CD4-positive, alpha-beta T cell treated with Interleukin-2 at 100 ng/mL for 4 hours (primary cell): ENCODE measurements at regions not wholly inside any gene's neighbourhood (a gene's known extent, or its start where the extent isn't known, plus 50 kb on each side); places are given as distances from the start of the nearest gene placed in this dataset.

Source experiments
- DNase-seq: peaks from one replicate; pipeline ENCODE4 v3.0.0-alpha.2; 2020; ENCODE audit warnings: low spot score

DNA sequence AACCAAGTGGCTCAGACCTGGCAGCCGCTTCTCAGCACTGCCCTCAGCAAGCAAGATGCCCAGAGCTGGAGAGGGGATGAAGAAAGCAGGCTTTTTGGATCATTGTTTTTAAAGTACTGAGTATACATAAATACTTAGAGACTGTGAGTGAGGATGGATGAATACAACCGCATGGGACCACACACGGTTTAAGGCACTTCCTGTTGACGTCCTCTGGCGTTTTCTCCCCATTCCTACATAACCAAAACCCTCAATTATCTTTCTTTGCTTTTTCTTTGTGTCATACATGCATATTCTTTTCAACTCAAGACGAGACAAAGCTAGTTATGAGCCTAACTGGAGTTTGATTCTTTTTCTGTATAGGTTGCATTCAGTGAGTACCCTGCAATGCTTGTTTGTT is 198.4 kb downstream of the GALR1 start:
- DNase-seq = no peak

- DNase-seq = no peak
These were observed 205.4 kb downstream of the GALR1 start for GRCh38 chr18:77455004-77455403.

DNA sequence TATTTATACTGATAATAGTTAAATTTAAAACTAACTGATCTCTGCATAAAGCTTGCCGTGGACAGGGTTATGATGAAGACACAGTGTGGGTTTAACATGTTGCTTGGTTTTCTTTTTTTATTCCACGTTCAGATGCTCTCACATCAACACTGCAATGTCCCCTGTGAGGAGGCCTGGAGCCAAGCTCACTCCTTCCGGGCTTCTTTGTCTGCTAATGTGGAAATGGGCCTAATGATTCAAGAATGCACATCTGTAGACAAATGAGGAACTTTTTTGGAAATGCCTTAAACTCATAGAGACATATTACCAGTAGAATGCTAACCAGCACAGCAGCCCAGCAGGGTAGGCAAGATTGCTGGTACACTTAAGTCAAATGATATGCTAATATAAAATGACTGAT is 208.0 kb downstream of the GALR1 start:
- no peak for DNase-seq

GRCh38 chr18:77461062-77461688 is 211.5 kb downstream of the GALR1 start:
- DNase-seq = no peak

GRCh38 chr18:77464917-77465316 is 215.3 kb downstream of the GALR1 start:
- DNase-seq = no peak

DNA sequence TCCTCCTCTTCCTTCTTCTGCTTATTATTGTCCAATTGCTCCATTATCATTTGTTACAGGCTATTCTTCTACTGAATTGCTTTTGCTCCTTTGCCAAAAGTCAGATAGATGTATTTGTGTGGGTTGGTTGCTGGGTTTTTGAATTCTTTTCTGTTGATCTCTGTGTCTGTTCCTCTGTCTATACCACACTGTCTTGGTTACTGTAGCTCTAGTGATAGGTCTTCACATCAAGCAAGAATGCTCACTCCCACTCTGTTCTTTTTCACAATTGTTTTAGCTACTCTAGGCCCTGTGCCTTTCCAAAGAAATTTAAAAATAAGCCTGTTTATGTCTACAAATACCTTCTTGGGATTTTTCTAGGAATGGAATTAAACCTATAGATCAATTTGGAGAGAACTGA is 217.2 kb downstream of the GALR1 start:
- DNase-seq = no peak

DNA sequence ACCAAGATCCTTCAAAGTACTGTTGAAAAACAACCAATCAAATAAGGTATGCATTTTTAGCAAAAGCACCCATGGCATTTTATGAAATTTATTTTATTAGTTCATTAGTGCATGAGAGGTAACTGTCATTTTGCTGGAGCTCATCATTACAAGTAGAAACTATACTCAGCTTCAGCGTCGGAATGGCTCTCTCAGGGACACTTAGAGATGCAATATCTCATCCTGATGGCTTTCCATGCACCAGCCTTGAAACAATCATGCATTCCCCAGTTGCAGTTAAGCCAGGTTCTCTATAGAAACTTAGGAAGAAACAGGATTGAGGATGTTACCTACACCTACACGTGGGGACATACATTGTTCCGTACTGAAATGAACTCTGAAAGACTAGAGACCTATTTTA is 219.5 kb downstream of the GALR1 start:
- no peak for DNase-seq

DNA sequence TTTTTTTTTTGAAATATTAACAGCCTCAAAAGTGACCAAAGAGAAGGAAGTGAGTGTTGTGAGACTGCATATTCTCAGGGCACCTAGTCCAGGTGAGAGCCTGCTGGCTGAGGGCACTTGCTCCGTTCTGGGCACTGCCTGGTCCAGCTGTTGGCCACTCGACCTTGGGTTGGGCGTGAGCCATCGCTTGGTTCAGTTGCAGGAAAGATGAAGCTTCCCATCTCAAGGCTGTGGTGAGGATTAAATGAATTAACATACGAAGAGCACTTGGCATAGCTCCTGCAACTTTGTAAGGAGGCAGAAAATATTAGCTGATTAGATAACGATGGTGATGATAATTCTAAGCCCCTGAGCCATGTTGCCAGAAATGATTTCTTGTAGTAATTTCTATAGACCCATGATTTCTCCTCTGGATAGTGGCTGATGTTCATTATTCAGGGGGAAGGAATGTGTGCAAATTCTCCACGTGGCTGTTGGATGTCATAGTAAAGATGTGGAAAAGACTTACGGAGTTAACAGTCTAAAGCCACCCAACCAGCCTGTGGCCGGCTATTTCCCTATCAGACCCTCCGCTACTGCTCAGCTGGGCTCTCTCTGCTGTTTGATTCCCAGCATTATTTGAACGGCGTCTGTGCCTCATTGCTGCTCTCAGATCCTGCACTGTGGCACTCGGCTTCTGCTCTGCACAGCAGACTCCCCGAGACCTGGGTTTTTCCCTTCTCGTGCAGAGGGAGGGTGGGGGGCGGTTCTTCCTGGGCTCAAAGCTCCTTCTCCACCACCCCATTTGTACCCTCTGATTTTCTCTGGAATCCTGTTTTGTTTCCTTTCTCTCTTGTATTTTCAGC is 221.1 kb downstream of the GALR1 start:
- DNase-seq = no peak

- no peak for DNase-seq
These were observed 222.9 kb downstream of the GALR1 start for GRCh38 chr18:77472509-77472908.

GRCh38 chr18:77478646-77479442 is 229.2 kb downstream of the GALR1 start:
- DNase-seq = no peak

DNA sequence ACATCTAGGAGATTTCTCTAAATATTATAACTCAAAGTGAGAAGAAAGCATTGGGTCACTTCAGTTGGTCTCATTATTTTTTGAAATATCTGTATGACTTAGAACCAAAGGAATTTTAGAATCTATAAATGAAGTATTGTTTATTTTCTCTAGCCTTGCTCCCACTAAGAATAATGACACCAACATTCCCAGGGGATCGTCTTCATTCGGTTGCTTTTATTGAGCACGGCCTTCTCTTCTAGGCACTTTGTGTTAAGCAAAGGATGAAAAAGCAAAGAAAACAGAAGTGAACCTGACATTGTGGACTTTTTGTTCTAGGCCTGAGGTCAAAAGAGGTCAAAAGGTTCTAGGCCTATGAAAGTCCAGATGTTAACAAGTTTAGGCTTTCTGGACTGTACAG is 231.9 kb downstream of the GALR1 start:
- DNase-seq = no peak

DNA sequence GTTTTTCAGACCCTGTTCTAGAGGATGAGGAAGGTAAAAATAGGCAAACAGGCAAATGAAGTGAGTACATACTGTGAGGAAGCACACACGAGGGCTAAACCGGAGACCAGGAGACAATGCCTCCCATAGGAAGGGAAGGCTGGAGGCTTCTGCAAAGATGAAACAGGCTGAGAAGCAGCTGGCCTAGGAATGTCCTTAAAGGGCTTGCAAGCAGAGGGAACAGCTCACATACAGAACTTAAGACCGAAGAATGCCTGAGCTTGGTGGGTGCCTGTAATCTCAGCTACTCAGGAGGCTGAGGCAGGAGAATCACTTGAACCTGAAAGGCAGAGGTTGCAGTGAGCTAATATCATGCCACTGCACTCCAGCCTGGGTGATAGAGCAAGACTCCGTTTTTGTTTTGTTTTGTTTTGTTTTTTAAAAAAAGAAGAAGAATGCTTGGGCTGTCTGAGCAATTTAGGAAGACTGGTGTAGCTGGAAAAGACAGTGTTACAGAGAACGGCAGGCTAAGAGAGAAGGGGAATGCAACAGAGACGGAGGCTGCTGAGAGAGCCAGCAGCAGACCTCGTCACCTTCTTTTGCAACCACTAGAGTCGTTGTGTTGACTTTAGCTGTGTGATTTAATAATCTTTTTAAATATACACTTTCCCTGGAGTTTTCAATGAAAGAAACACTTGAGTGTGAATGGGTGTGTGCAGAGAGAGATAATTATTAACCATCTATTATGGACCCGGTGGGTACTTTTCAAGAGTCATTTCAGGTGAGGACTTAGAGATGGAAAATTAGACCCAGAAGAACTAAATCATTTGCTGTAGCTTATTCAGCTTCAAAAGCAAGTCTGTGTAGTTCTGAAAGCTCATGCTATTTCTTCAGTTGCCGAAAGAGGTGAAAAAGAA is 232.8 kb downstream of the GALR1 start:
- DNase-seq = no peak

- no peak for DNase-seq
These were observed 237.3 kb downstream of the GALR1 start for GRCh38 chr18:77486985-77487384.

DNA sequence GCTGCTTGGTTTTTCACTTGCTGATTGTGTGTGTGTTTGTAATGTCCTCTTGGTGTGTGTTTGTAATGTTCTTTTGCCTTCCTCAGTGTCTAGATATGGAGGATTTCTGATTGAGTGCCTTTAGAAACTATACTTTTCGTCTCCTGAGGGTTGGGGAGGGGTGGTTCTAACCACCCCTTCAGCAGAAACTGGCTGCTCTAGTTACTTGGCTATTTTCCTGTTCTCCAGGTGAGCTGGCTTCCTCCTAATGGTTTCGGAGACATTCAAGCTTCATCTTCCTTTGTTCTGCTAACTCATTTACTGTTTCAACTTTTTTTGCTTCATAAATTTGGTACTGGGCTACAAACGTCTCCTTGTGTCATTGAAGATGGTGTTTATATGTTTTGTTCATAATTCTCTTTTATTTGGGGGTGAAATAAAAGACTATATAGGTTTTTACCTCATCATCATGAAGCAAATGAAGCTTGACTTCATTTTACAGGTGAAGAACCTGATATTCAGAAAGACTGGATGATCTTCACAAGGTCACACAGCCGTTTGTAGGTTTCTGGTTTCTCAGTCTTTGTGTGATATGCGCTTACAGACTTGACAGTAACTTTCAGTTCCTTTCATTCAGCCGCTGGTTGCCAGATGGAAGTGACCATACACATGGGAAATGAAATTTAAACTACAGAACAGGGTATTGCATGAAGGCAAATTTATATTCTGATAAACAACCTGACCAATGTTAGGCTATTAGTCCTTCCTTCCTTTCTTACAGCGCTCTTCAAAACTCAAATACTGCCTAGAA is 238.5 kb downstream of the GALR1 start:
- no peak for DNase-seq

DNA sequence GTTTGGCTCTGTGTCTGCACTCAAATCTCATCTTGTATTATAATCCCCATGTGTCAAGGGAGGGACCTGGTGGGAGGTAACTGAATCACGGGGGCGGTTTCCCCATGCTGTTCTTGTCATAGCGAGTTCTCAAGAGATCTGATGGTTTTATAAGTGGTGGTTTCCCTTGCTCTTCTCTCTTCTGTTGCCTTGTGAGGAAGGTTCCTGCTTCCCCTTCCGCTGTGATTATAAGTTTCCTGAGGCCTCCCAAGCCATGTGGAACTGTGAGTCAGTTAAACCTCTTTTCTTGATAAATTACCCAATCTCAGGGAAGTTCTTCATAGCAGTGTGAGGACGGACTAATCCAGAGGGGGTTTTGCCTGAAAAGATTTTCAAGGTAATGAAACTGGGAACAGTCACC is 245.4 kb downstream of the GALR1 start:
- DNase-seq = no peak

DNA sequence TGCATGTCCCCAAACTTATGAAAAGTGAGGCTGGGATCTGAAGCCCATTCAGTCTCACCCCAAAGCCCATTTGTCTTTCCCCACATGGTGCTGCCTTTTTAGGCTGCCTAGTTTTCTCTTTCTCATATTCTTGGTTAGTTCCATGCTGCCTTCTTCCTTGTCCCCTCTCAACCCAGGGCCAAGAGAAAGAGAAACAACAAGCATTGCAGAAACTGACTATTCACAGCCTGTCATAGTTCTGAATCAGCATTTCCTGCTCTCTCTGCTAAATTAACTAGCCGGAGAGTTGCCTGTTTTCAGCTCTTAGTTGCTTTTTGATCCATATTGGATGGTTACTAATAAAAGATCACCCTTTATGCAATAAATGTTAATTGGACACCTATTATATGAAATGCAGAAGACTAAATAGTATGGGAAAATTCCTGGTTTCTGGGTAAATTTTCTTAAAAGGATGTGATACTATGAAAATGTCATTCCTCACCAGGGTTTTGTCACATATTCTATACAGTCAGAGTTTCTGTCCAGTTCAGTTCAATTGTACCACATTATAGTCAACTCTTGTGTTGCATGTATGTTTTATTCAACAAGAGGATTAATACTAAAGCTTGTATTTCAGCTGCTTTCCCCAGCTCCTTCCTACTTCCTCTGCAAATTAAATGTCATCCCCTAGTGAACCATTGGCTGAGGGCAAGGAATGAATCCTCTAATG is 246.5 kb downstream of the GALR1 start:
- DNase-seq = no peak

DNA sequence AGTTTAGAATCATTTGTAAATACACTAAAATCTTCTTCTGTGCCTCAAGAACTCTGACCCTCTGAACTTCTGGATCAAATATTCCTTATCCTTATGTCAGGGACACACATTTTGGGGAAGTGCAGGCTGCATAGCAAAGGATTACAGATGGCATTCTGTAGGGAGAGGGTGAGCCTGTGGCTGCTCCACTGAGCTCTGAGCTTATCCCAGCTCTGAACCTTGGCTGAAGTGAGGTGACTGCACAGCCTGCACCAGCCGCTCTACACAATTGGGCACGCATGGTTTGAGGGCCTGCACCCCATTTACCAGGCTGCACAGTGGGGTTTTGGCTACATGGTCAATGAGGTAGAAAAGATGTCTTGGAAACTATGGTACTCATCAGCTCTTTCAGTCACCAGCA is 251.6 kb downstream of the GALR1 start:
- no peak for DNase-seq

GRCh38 chr18:77505499-77505898 is 255.9 kb downstream of the GALR1 start:
- DNase-seq = no peak

GRCh38 chr18:77512152-77512551 is 262.5 kb downstream of the GALR1 start:
- DNase-seq = no peak

- no peak for DNase-seq
These were observed 268.3 kb downstream of the GALR1 start for GRCh38 chr18:77517901-77518300.
